Loucy (cell line): ENCODE measurements at regions not wholly inside any gene's neighbourhood (a gene's known extent, or its start where the extent isn't known, plus 50 kb on each side); places are given as distances from the start of the nearest gene placed in this dataset.

Experiments used
- H2AFZ ChIP-seq: fragments of 200-600 bp; sonication (generic); 2 replicates; pipeline ENCODE4 v1.6.0; 2016; ENCODE audit warnings: antibody characterized with exemption, mild to moderate bottlenecking, low read length, moderate library complexity
- H3F3A ChIP-seq: fragments of 200-600 bp; 2 replicates; pipeline ENCODE4 v1.6.0; 2016; ENCODE audit warnings: antibody characterized with exemption, low read depth, mild to moderate bottlenecking
- H3K27me3 ChIP-seq: fragments of 200-600 bp; sonication (generic); 2 replicates; pipeline ENCODE4 v1.6.1; 2014; ENCODE audit warnings: low read length, mild to moderate bottlenecking; ENCODE audit not compliant: insufficient read depth, poor library complexity, severe bottlenecking
- H3K36me3 ChIP-seq: fragments of 200-600 bp; sonication (generic); 2 replicates; pipeline ENCODE4 v1.6.1; 2016; ENCODE audit warnings: low read length; ENCODE audit not compliant: insufficient read depth
- H3K4me1 ChIP-seq: fragments of 200-600 bp; sonication (generic); 2 replicates; pipeline ENCODE4 v1.5.1; 2014; ENCODE audit warnings: low read length, mild to moderate bottlenecking; ENCODE audit not compliant: insufficient read depth, poor library complexity, severe bottlenecking
- H3K4me2 ChIP-seq: fragments of 200-600 bp; sonication (generic); 2 replicates; pipeline ENCODE4 v1.6.0; 2014; ENCODE audit warnings: antibody characterized with exemption, low read length, low read depth, mild to moderate bottlenecking; ENCODE audit not compliant: poor library complexity, severe bottlenecking
- H3K4me3 ChIP-seq: fragments of 200-600 bp; sonication (generic); 2 replicates; pipeline ENCODE4 v1.5.1; 2014; ENCODE audit warnings: low read length, mild to moderate bottlenecking, mixed read lengths; ENCODE audit not compliant: poor library complexity, severe bottlenecking
- H3K79me2 ChIP-seq: fragments of 200-600 bp; sonication (generic); 2 replicates; pipeline ENCODE4 v1.6.1; 2014; ENCODE audit warnings: low read length; ENCODE audit not compliant: insufficient read depth
- H3K9ac ChIP-seq: fragments of 200-600 bp; sonication (generic); 2 replicates; pipeline ENCODE4 v1.6.0; 2014; ENCODE audit warnings: mild to moderate bottlenecking, low read depth, low read length, moderate library complexity; ENCODE audit not compliant: poor library complexity, severe bottlenecking
- H3K9me2 ChIP-seq: fragments of 200-600 bp; sonication (generic); replicated peaks from 2 replicates; pipeline ENCODE4 v1.6.1; 2016; ENCODE audit warnings: low read depth, low read length, mixed read lengths
- H3K9me3 ChIP-seq: fragments of 200-600 bp; sonication (generic); 2 replicates; pipeline ENCODE4 v1.6.1; 2014; ENCODE audit warnings: mild to moderate bottlenecking, antibody characterized with exemption, low read length, low read depth; ENCODE audit not compliant: insufficient read depth
- H4K20me1 ChIP-seq: fragments of 200-600 bp; sonication (generic); 2 replicates; pipeline ENCODE4 v1.6.0; 2014; ENCODE audit warnings: antibody characterized with exemption, low read length, mild to moderate bottlenecking; ENCODE audit not compliant: insufficient read depth, poor library complexity, severe bottlenecking
- CTCF ChIP-seq: fragments of 200-600 bp; sonication (generic); conservative IDR thresholded peaks from 2 replicates; pipeline ENCODE4 v1.5.1; 2014; ENCODE audit warnings: mild to moderate bottlenecking, antibody characterized with exemption, low read length
- EZH2phosphoT487 ChIP-seq: fragments of 200-600 bp; IDR thresholded peaks from 2 replicates; pipeline ENCODE4 v1.6.1; 2018; ENCODE audit warnings: antibody characterized with exemption, mild to moderate bottlenecking, moderate library complexity, borderline replicate concordance

GRCh38 chr9:87073692-87074091, 126.4 kb upstream of the GAS1 start:
- no peaks in the 10 kb centered on the region for H3K27me3 ChIP-seq
- no peaks in the 10 kb centered on the region for H3K36me3 ChIP-seq
- TF ChIP-seq EZH2phosphoT487, result no peak
- no peak for TF ChIP-seq CTCF
- no peaks in the 10 kb centered on the region for H3K79me2 ChIP-seq
- H2AFZ ChIP-seq, result no peak overlapping the region
- H3K4me1 ChIP-seq, result no peaks in the 10 kb centered on the region
- no peaks in the 10 kb centered on the region for H4K20me1 ChIP-seq
- no peaks in the 10 kb centered on the region for H3K9me2 ChIP-seq
- H3K9me3 ChIP-seq, result no peaks in the 10 kb centered on the region; the same call in 1 of the 2 replicates
- H3K9ac ChIP-seq, result no peak overlapping the region
- no peaks in the 10 kb centered on the region for H3F3A ChIP-seq
- H3K4me3 ChIP-seq, result no peak overlapping the region
- H3K4me2 ChIP-seq, result no peak overlapping the region

GRCh38 chr9:87075537-87075936, 128.2 kb upstream of the GAS1 start:
- no peaks in the 10 kb centered on the region for H3F3A ChIP-seq
- no peaks in the 10 kb centered on the region for H3K9me2 ChIP-seq
- H3K79me2 ChIP-seq, result no peaks in the 10 kb centered on the region
- H3K9ac ChIP-seq, result no peak overlapping the region
- no peak overlapping the region for H2AFZ ChIP-seq
- H3K9me3 ChIP-seq, result no peaks in the 10 kb centered on the region; the same call in 1 of the 2 replicates
- no peaks in the 10 kb centered on the region for H3K4me1 ChIP-seq
- H3K36me3 ChIP-seq, result no peaks in the 10 kb centered on the region
- TF ChIP-seq EZH2phosphoT487 (no peak), CTCF (no peak)
- H3K4me2 ChIP-seq, result no peak overlapping the region
- H3K4me3 ChIP-seq, result no peak overlapping the region
- H4K20me1 ChIP-seq, result no peaks in the 10 kb centered on the region
- no peaks in the 10 kb centered on the region for H3K27me3 ChIP-seq

DNA sequence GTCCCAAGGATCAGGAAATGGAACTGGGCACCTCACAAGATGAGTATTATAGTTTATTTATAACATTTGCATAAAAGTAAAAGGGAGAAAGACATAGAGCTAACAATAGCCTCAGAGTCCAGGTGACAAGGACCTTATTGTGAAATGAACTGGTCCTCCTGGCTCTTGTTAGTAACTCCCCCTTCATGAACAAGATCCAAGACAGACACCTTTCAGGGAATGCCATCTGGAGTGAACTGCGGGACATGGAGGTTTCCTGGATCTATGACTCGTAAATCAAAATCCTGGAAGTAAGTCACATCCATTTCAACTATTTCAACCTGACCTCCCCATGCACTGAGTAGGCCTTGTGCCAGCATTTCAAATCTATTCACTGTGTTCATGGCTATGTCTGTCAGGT, 129.5 kb upstream of the GAS1 start:
- Histone ChIP-seq H3K36me3 (no peaks in the 10 kb centered on the region), H3K9ac (no peak overlapping the region), H3K9me2 (no peaks in the 10 kb centered on the region), H3K9me3 (no peaks in the 10 kb centered on the region), H3K4me2 (no peak overlapping the region), H3K27me3 (no peaks in the 10 kb centered on the region), H4K20me1 (no peaks in the 10 kb centered on the region), H3K79me2 (no peaks in the 10 kb centered on the region), H3K4me3 (no peak overlapping the region), H2AFZ (no peak overlapping the region), H3K4me1 (no peaks in the 10 kb centered on the region), H3F3A (no peaks in the 10 kb centered on the region)
- TF ChIP-seq CTCF, result no peak
- TF ChIP-seq EZH2phosphoT487, result no peak
